ENCODE measurements at regions not wholly inside any gene's neighbourhood (a gene's known extent, or its start where the extent isn't known, plus 50 kb on each side); places are given as distances from the start of the nearest gene placed in this dataset.
A peak's percentile ranks its signal among the peaks of the same experiment; 100 is the strongest.

DNA sequence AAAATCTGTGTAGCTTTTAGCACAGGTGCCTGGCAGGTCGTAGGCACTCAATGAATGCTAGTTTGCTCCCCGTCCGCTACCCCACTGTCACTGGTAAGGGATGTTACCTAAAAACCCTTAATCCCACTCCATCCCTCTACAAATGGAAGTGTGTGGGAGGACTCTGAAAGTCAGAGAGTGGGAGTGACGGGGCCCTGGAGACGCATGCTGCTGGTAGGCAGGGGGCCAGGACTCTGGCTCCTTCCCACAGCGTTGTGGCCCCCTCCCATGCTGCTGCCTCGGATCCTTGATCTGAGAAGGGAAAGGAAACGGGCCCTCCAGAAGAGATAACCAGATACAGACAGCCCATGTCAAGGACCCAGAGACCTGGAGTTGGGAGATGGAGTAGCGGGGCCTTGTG is 249.3 kb downstream of the HAUS1 start:
- DNase-seq: no peak

DNA sequence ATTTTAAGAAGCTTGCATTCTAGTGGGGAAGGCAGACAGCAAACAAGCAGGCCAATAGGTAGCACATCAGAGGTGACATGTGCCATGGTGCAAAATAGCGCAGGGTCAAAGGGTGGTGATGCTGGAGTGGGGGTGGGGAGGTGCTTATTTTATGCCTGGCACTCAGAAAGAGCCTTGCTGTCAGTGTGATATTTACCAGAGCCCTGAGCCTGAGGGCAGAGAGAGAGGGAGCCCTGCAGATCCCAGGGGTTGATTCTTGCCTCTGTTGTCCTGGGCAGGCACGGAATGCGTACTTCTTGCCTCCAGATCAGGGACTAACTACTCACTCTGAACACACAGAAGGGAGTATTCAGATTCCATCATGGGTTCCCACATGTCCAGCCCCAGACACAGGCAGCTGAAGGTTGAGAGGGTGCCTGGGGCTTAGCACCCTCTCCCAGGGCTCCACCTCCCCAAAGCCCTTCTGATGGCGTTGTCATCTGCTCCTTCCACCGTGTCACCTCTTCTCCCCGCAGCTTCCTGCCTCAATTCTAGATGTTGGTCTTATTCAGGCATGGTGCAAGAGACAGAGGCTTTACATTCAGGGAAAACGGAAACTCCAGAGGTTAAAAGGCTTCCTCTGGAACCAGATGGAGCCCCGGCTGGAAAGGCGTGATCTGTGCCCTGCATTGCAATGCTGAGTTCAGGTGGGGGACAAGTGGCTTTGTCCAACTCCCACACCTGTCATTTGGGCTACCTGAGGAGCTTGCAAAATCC is 252.3 kb downstream of the HAUS1 start:
- DNase-seq: no peak

GRCh38 chr18:46360102-46360699 is 256.0 kb downstream of the HAUS1 start:
- DNase-seq: no peak

DNA sequence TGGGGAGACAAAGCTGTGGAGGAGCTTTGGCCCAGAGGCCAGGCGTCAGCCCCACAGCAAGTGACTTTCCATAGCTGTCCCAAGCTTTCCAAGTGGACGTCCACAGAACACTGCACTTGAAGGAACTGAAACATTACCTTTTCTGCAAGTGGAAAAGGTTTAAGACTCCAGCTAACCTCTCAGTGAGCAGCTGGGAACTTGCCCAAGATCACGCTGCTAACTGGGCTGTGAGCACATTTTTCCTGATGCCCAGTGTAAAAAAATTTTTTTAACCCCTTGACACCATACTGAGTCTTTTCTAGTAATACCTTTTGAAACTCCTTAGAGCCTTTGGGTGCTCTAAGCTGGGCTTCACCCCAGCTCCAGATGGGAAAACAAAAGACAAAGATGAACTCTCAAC is 256.7 kb downstream of the HAUS1 start:
- no peak for DNase-seq

- DNase-seq: no peak
Observed at GRCh38 chr18:46362533-46362932, 258.3 kb downstream of the HAUS1 start.

GRCh38 chr18:46364048-46364447 is 259.9 kb downstream of the HAUS1 start:
- DNase-seq: no peak

GRCh38 chr18:46366201-46366600 is 262.0 kb downstream of the HAUS1 start:
- DNase-seq: no peak

GRCh38 chr18:46366751-46367376 is 262.7 kb downstream of the HAUS1 start:
- DNase-seq: no peak

GRCh38 chr18:46369323-46369722 is 265.1 kb downstream of the HAUS1 start:
- DNase-seq: no peak

- DNase-seq: no peak
Observed at GRCh38 chr18:46370898-46371297, 266.7 kb downstream of the HAUS1 start.

- DNase-seq: no peak
Observed at GRCh38 chr18:46372670-46373069, 268.5 kb downstream of the HAUS1 start.

GRCh38 chr18:46373131-46373530 is 268.9 kb downstream of the HAUS1 start:
- no peak for DNase-seq

DNA sequence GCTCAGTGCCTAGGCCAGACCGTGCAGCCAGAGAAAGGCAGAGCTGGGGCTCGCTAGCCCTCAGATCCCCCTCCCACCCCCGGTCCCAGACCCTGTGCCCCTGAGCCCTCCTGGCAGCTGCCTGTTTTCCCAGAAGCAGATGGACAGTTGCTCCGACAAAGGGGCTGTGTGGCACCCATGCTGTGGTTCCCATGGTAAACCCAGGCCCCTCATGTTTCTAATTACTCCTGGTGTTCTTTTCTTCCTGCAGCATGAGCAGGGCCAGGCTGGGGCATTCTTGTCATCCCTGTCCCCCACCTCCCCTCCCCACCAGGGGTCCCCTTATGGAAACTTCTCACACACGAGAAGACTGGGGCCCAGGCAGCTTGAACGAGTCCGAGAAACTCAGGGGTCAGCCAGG is 269.6 kb downstream of the HAUS1 start:
- no peak for DNase-seq

DNA sequence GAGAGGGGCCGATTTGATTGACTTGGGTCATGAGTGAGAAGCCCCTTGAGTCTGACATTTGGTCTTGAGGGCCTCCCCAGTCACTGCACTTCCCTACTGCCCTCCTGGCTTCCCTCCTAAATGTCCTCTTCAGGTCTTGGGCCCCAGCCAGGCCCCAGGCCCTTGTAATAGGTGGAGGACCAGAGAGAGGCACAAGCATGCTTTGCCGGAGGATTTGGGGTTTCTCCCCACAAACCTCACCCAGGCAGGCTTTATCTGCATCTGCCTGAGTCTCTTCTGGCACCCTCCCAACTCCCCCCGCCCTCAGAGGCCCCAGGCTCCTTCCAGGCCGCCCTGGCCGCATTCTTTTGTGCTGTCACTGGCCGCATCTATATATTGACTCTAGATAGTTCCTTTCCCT is 270.7 kb downstream of the HAUS1 start:
- DNase-seq: peak; percentile 72

- no peak for DNase-seq
Observed at GRCh38 chr18:46377557-46377956, 273.4 kb downstream of the HAUS1 start.

DNA sequence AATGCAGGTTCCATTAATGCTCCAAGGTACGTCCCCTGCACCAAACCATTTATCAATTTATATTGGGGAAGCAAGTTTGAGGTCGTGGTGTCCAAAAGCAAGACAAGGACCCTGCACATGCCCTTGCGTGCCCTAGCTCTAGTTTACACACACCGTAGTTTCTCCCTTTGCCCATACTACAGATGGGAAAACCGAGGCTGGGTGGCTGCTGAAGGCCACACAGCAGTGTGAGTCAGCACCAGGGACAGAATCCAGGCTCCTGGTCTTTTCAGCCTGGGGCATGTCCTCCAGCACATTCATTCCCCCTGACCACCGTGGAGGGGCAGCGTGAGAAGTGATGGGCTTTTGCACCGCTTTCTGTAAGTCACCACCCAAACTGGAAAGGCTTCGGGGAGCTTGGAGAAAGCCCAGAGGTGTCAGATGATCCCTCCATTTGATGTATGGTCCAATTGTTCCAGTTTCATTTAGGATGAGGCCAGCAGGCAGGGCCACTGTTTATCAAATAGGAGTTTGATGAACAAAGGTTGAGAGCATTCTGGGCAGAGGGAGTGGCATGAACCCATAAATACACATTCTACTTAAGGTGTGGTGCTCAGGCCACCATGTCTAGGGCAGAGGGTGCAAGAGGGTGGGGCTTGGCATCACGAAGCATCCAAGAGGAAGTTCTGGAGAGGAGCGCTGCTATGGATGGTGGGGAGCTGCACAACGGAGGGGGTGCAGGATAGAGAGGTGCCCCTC is 274.1 kb downstream of the HAUS1 start:
- no peak for DNase-seq

GRCh38 chr18:46378864-46379207 is 274.7 kb downstream of the HAUS1 start:
- no peak for DNase-seq

DNA sequence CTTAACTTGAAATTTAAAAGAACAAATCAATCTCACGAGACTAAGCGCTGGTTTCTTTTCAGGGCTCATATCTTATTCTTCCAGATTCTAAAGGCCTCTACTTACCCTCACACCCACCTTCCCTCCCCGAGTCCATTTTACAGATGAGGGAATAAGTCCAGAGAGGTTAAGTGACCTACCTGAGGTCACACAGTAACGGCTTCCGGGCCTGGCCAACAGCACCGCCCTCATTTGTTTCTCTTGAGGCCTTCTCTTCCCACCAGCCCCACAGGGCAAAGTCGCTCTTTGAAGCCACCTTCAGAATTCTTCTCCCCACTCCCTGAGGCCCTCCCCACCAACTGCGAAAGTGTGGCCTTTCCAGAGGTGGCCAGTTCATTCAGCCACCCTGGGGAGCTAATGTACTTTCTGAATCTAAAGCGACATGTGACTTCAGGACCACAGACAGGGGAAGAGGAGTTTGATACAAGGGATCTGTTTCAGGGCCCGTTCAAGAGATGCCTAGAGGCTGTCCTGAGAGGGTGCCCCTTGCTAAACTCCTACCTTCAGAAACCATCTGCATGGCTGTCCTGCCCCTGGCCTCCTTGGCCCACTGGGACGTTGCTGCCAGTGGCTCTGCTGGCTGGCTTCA is 275.3 kb downstream of the HAUS1 start:
- no peak for DNase-seq

GRCh38 chr18:46385124-46385523 is 271.9 kb downstream of the LOXHD1 start:
- DNase-seq: no peak

DNA sequence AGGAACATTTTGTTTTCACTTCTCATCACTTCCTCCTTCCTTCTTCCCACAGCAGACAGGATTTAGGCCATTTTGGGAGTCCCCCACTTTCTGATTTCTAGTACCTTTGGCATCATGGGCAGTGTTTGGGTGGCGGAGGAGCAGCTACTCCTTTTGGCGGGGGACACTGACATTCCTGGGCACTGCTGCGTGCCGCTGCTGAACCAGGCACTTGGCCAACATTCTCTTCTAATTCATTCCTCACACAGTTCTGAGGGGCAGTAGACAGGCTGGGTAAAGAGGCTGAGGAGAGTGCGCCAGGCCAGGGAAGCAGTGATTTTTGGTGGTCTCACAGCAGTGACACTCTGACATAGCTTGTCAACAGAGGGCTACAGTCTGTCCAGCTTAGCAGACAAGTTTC is 270.2 kb downstream of the LOXHD1 start:
- DNase-seq: no peak

GRCh38 chr18:46387441-46388131 is 269.4 kb downstream of the LOXHD1 start:
- no peak for DNase-seq

DNA sequence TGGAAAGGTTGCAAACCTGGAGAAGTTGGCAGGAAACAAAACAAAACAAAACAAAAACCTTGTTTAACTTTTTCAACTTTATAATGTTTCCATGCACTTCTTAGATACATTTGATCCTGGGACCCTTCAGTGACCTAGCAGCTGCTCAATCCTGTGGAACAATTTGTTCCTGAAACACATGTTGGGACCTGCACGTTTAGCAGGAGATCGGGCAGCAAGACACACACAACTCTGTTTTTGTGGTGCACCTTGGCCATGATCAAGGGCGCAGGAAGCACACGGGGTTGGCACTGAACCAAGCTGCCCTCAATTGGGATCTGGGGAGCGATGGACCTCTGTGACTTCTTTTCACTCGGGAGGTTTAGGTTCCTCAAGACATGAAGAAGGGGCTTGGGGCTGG is 268.7 kb downstream of the LOXHD1 start:
- DNase-seq: no peak

DNA sequence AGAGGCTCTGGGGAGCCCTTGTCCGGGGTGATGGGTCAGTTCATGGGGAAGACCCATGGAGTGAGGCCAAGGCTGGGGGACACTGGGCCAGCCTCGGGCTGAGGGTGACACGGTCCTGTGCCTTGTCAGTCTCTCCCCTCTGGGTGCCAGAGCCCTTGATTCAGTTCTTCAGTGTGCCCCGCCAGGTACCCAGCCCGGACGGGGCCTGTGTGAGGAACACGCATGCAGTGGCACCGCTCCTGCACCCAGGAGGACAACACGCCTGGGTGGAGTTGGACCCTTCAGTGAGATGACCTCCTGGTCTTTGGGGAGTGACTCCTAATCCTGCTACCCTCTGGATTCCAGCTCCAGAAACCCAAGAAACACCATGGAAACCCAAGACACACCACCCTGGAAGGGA is 264.4 kb downstream of the LOXHD1 start:
- DNase-seq: no peak

Measured in OCI-M1 (cell line).